ENCODE measurements at regions not wholly inside any gene's neighbourhood (a gene's known extent, or its start where the extent isn't known, plus 50 kb on each side); places are given as distances from the start of the nearest gene placed in this dataset.

GRCh38 chr6:133796235-133796634, 92.7 kb upstream of the TCF21 start (continued):
- no peak for TF ChIP-seq GTF2I (CRISPR knock-in tag; conservative IDR thresholded peaks at IDR 0.05)

- H3K36me3 Mint-ChIP-seq, result no peaks in the 10 kb centered on the region
- DNase-seq (ENCODE audit: low spot score) (no peak), ATAC-seq (no peak)
- peaks cover 13% of the 10 kb centered on the region for H3K9me3 Mint-ChIP-seq
- TF ChIP-seq, protein P1, sequence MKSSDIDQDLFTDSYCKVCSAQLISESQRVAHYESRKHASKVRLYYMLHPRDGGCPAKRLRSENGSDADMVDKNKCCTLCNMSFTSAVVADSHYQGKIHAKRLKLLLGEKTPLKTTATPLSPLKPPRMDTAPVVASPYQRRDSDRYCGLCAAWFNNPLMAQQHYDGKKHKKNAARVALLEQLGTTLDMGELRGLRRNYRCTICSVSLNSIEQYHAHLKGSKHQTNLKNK (CRISPR knock-in tag; IDR thresholded peaks at IDR 0.05), result no peak
- TF ChIP-seq TCF7 (CRISPR knock-in tag; IDR thresholded peaks at IDR 0.05; ENCODE audit: low read depth) (no peak), CTCF (IDR thresholded peaks at IDR 0.05) (no peak), TP53 (CRISPR knock-in tag; IDR thresholded peaks at IDR 0.05) (no peak), EMX1 (CRISPR knock-in tag; IDR thresholded peaks at IDR 0.05) (no peak), FOXP1 (CRISPR knock-in tag; IDR thresholded peaks at IDR 0.05; ENCODE audit: borderline replicate concordance) (no peak), GTF2I (CRISPR knock-in tag; conservative IDR thresholded peaks at IDR 0.05) (no peak)
- TF ChIP-seq, protein P2, sequence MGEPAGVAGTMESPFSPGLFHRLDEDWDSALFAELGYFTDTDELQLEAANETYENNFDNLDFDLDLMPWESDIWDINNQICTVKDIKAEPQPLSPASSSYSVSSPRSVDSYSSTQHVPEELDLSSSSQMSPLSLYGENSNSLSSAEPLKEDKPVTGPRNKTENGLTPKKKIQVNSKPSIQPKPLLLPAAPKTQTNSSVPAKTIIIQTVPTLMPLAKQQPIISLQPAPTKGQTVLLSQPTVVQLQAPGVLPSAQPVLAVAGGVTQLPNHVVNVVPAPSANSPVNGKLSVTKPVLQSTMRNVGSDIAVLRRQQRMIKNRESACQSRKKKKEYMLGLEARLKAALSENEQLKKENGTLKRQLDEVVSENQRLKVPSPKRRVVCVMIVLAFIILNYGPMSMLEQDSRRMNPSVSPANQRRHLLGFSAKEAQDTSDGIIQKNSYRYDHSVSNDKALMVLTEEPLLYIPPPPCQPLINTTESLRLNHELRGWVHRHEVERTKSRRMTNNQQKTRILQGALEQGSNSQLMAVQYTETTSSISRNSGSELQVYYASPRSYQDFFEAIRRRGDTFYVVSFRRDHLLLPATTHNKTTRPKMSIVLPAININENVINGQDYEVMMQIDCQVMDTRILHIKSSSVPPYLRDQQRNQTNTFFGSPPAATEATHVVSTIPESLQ (CRISPR knock-in tag; IDR thresholded peaks at IDR 0.05), result no peak
- TF ChIP-seq, protein P3, sequence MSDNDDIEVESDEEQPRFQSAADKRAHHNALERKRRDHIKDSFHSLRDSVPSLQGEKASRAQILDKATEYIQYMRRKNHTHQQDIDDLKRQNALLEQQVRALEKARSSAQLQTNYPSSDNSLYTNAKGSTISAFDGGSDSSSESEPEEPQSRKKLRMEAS (CRISPR knock-in tag; IDR thresholded peaks at IDR 0.05), result no peak
- H3K27ac Mint-ChIP-seq, result no peak overlapping the region
- ChIA-PET POLR2A (no interaction called here), CTCF (no interaction called here)
- H3K4me1 Mint-ChIP-seq, result no peaks in the 10 kb centered on the region
- H3K27me3 Mint-ChIP-seq (ENCODE audit: low read depth), result no peaks in the 10 kb centered on the region
- no peak overlapping the region for H3K4me3 Mint-ChIP-seq
These were observed 89.9 kb upstream of the TCF21 start for GRCh38 chr6:133799043-133799442.

DNA sequence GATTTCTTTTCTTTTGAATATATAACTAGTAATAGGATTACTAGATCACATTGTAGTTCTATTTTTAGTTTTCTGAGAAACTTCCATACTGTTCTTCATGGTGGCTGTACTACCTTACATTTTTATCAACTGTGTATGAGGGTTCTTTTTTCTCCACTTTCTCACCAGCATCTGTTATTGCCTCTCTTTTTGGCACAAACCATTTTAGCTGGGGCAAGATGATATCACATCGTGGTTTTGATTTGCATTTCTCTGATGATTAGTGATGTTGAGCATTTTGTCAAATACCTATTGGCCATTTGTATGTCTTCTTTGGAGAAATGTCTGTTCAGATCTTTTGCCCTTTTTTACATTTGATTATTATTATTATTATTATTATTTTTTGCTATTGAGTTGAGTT, 86.1 kb upstream of the TCF21 start:
- Mint-ChIP-seq H3K27me3 (ENCODE audit: low read depth) (peaks cover 3% of the 10 kb centered on the region; the same call in 1 of the 2 replicates), H3K27ac (no peak overlapping the region), H3K4me1 (no peaks in the 10 kb centered on the region), H3K4me3 (no peak overlapping the region), H3K36me3 (no peaks in the 10 kb centered on the region), H3K9me3 (peaks cover 7% of the 10 kb centered on the region)
- ATAC-seq (no peak), DNase-seq (ENCODE audit: low spot score) (no peak)
- CTCF ChIA-PET, result no interaction called here
- POLR2A ChIA-PET, result no interaction called here
- TF ChIP-seq, protein P4, sequence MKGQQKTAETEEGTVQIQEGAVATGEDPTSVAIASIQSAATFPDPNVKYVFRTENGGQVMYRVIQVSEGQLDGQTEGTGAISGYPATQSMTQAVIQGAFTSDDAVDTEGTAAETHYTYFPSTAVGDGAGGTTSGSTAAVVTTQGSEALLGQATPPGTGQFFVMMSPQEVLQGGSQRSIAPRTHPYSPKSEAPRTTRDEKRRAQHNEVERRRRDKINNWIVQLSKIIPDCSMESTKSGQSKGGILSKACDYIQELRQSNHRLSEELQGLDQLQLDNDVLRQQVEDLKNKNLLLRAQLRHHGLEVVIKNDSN (CRISPR knock-in tag; IDR thresholded peaks at IDR 0.05), result no peak
- TF ChIP-seq NR3C1 (CRISPR knock-in tag; conservative IDR thresholded peaks at IDR 0.05; ENCODE audit: low read depth) (no peak), CBFB (CRISPR knock-in tag; IDR thresholded peaks at IDR 0.05; ENCODE audit: low read depth) (no peak), ZNF317 (CRISPR knock-in tag; IDR thresholded peaks at IDR 0.05; ENCODE audit: borderline replicate concordance, low read depth) (no peak), MLX (CRISPR knock-in tag; IDR thresholded peaks at IDR 0.05) (no peak), TCF7 (CRISPR knock-in tag; IDR thresholded peaks at IDR 0.05; ENCODE audit: low read depth) (no peak), ELF4 (CRISPR knock-in tag; IDR thresholded peaks at IDR 0.05; ENCODE audit: low read depth) (no peak), ZNF138 (CRISPR knock-in tag; conservative IDR thresholded peaks at IDR 0.05) (no peak), MYBL2 (CRISPR knock-in tag; IDR thresholded peaks at IDR 0.05) (no peak), ARID4B (CRISPR knock-in tag; IDR thresholded peaks at IDR 0.05; ENCODE audit: borderline replicate concordance) (no peak)
- TF ChIP-seq, protein P5, sequence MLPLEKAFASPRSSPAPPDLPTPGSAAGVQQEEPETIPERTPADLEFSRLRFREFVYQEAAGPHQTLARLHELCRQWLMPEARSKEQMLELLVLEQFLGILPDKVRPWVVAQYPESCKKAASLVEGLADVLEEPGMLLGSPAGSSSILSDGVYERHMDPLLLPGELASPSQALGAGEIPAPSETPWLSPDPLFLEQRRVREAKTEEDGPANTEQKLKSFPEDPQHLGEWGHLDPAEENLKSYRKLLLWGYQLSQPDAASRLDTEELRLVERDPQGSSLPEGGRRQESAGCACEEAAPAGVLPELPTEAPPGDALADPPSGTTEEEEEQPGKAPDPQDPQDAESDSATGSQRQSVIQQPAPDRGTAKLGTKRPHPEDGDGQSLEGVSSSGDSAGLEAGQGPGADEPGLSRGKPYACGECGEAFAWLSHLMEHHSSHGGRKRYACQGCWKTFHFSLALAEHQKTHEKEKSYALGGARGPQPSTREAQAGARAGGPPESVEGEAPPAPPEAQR (CRISPR knock-in tag; IDR thresholded peaks at IDR 0.05), result no peak
- TF ChIP-seq, protein P2 (CRISPR knock-in tag; IDR thresholded peaks at IDR 0.05), result no peak
